ENCODE measurements at regions not wholly inside any gene's neighbourhood (a gene's known extent, or its start where the extent isn't known, plus 50 kb on each side); places are given as distances from the start of the nearest gene placed in this dataset.

- DNase-seq (ENCODE audit: low spot score): no peak
These were observed 158.2 kb downstream of the TDRD15 start for GRCh38 chr2:21281791-21282514.

- no peak for DNase-seq (ENCODE audit: low spot score)
These were observed 158.7 kb downstream of the TDRD15 start for GRCh38 chr2:21282515-21282898.

GRCh38 chr2:21288299-21288698, 164.5 kb downstream of the TDRD15 start:
- no peak for DNase-seq (ENCODE audit: low spot score)

GRCh38 chr2:21288739-21289520, 165.2 kb downstream of the TDRD15 start:
- DNase-seq (ENCODE audit: low spot score): no peak

GRCh38 chr2:21289551-21289950, 165.8 kb downstream of the TDRD15 start:
- no peak for DNase-seq (ENCODE audit: low spot score)

GRCh38 chr2:21289989-21290388, 166.2 kb downstream of the TDRD15 start:
- DNase-seq (ENCODE audit: low spot score): no peak

GRCh38 chr2:21291426-21291825, 167.7 kb downstream of the TDRD15 start:
- no peak for DNase-seq (ENCODE audit: low spot score)

- DNase-seq (ENCODE audit: low spot score): no peak
These were observed 170.7 kb downstream of the TDRD15 start for GRCh38 chr2:21294446-21294845.

GRCh38 chr2:21299411-21299810, 175.6 kb downstream of the TDRD15 start:
- no peak for DNase-seq (ENCODE audit: low spot score)

- DNase-seq (ENCODE audit: low spot score): no peak
These were observed 178.2 kb downstream of the TDRD15 start for GRCh38 chr2:21301871-21302455.

GRCh38 chr2:21303876-21304275, 180.1 kb downstream of the TDRD15 start:
- no peak for DNase-seq (ENCODE audit: low spot score)

- no peak for DNase-seq (ENCODE audit: low spot score)
These were observed 181.8 kb downstream of the TDRD15 start for GRCh38 chr2:21305581-21305980.

- no peak for DNase-seq (ENCODE audit: low spot score)
These were observed 182.5 kb downstream of the TDRD15 start for GRCh38 chr2:21306235-21306634.

- no peak for DNase-seq (ENCODE audit: low spot score)
These were observed 183.3 kb downstream of the TDRD15 start for GRCh38 chr2:21307037-21307436.

GRCh38 chr2:21310493-21310892, 186.7 kb downstream of the TDRD15 start:
- DNase-seq (ENCODE audit: low spot score): no peak

GRCh38 chr2:21314322-21314835, 190.6 kb downstream of the TDRD15 start:
- DNase-seq (ENCODE audit: low spot score): no peak

- DNase-seq (ENCODE audit: low spot score): peak; percentile 19
These were observed 193.4 kb downstream of the TDRD15 start for GRCh38 chr2:21317131-21317530.

- no peak for DNase-seq (ENCODE audit: low spot score)
These were observed 194.5 kb downstream of the TDRD15 start for GRCh38 chr2:21318263-21318662.

GRCh38 chr2:21326152-21326551, 202.4 kb downstream of the TDRD15 start:
- no peak for DNase-seq (ENCODE audit: low spot score)

GRCh38 chr2:21328177-21328576, 204.4 kb downstream of the TDRD15 start:
- DNase-seq (ENCODE audit: low spot score): no peak

- DNase-seq (ENCODE audit: low spot score): no peak
These were observed 207.1 kb downstream of the TDRD15 start for GRCh38 chr2:21330786-21331391.

- no peak for DNase-seq (ENCODE audit: low spot score)
These were observed 208.0 kb downstream of the TDRD15 start for GRCh38 chr2:21331625-21332370.

Measured in AG08396 (cell line).